Retinal pigment epithelial cell (primary cell): ENCODE measurements at regions not wholly inside any gene's neighbourhood (a gene's known extent, or its start where the extent isn't known, plus 50 kb on each side); places are given as distances from the start of the nearest gene placed in this dataset.

Experiments used
- DNase-seq: peaks from one replicate; pipeline ENCODE4 v3.0.0-alpha.2; 2010; ENCODE audit warnings: low read depth
- H3K4me3 ChIP-seq: 2 replicates; pipeline ENCODE4 v1.5.1; 2011; ENCODE audit warnings: mild to moderate bottlenecking, low read length, control low read depth, moderate library complexity
- TF ChIP-seq, protein P1 (sequence below): conservative IDR thresholded peaks from 2 replicates; pipeline ENCODE4 v1.5.1; 2011; ENCODE audit warnings: low read depth, low read length, control low read depth, inconsistent platforms

GRCh38 chr2:14560716-14561115 is 71.8 kb upstream of the LRATD1 start:
- DNase-seq: no peak
- no peak overlapping the region for H3K4me3 ChIP-seq
- TF ChIP-seq, protein P1, sequence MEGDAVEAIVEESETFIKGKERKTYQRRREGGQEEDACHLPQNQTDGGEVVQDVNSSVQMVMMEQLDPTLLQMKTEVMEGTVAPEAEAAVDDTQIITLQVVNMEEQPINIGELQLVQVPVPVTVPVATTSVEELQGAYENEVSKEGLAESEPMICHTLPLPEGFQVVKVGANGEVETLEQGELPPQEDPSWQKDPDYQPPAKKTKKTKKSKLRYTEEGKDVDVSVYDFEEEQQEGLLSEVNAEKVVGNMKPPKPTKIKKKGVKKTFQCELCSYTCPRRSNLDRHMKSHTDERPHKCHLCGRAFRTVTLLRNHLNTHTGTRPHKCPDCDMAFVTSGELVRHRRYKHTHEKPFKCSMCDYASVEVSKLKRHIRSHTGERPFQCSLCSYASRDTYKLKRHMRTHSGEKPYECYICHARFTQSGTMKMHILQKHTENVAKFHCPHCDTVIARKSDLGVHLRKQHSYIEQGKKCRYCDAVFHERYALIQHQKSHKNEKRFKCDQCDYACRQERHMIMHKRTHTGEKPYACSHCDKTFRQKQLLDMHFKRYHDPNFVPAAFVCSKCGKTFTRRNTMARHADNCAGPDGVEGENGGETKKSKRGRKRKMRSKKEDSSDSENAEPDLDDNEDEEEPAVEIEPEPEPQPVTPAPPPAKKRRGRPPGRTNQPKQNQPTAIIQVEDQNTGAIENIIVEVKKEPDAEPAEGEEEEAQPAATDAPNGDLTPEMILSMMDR: no peak

GRCh38 chr2:14563324-14563723 is 69.2 kb upstream of the LRATD1 start:
- no peak overlapping the region for H3K4me3 ChIP-seq
- TF ChIP-seq, protein P1: no peak
- DNase-seq: no peak

- H3K4me3 ChIP-seq: no peak overlapping the region
- TF ChIP-seq, protein P1: no peak
- DNase-seq: no peak
These were observed 66.9 kb upstream of the LRATD1 start for GRCh38 chr2:14565666-14566065.

GRCh38 chr2:14567561-14567960 is 65.0 kb upstream of the LRATD1 start:
- TF ChIP-seq, protein P1: no peak
- no peak for DNase-seq
- no peak overlapping the region for H3K4me3 ChIP-seq

GRCh38 chr2:14569294-14569693 is 63.2 kb upstream of the LRATD1 start:
- DNase-seq: no peak
- H3K4me3 ChIP-seq: no peak overlapping the region
- TF ChIP-seq, protein P1: no peak

GRCh38 chr2:14572633-14573032 is 59.9 kb upstream of the LRATD1 start:
- no peak overlapping the region for H3K4me3 ChIP-seq
- no peak for DNase-seq
- TF ChIP-seq, protein P1: no peak

GRCh38 chr2:14577843-14578242 is 54.7 kb upstream of the LRATD1 start:
- TF ChIP-seq, protein P1: no peak
- H3K4me3 ChIP-seq: no peak overlapping the region
- DNase-seq: no peak
